22Rv1 (cell line): ENCODE measurements at regions not wholly inside any gene's neighbourhood (a gene's known extent, or its start where the extent isn't known, plus 50 kb on each side); places are given as distances from the start of the nearest gene placed in this dataset.

Experiments used
- H3K27ac ChIP-seq: fragments of 450-650 bp; 2 replicates; pipeline ENCODE4 v1.5.1; 2017
- CTCF ChIP-seq: fragments of 450-650 bp; IDR thresholded peaks from 2 replicates; pipeline ENCODE4 v1.5.1; 2017; ENCODE audit warnings: mild to moderate bottlenecking
- ZFX ChIP-seq: fragments of 450-650 bp; IDR thresholded peaks from 2 replicates; pipeline ENCODE4 v1.6.1; 2017; ENCODE audit warnings: antibody characterized with exemption, borderline replicate concordance

- TF ChIP-seq ZFX, result no peak
- TF ChIP-seq CTCF, result no peak
- H3K27ac ChIP-seq, result peak overlapping the region; percentile 51
Measured at GRCh38 chr3:88321363-88322050, 171.7 kb downstream of the C3orf38 start.

GRCh38 chr3:88324788-88325187 is 175.0 kb downstream of the C3orf38 start:
- no peak overlapping the region for H3K27ac ChIP-seq
- TF ChIP-seq CTCF (no peak), ZFX (no peak)

GRCh38 chr3:88334187-88334868 is 184.6 kb downstream of the C3orf38 start:
- TF ChIP-seq ZFX (no peak), CTCF (no peak)
- no peak overlapping the region for H3K27ac ChIP-seq

- H3K27ac ChIP-seq, result no peak overlapping the region
- TF ChIP-seq CTCF (no peak), ZFX (no peak)
Measured at GRCh38 chr3:88336894-88337293, 187.1 kb downstream of the C3orf38 start.

GRCh38 chr3:88343264-88343663 is 193.5 kb downstream of the C3orf38 start:
- no peak overlapping the region for H3K27ac ChIP-seq
- TF ChIP-seq ZFX (no peak), CTCF (no peak)

GRCh38 chr3:88346643-88347042 is 196.9 kb downstream of the C3orf38 start:
- no peak overlapping the region for H3K27ac ChIP-seq
- TF ChIP-seq CTCF (no peak), ZFX (no peak)

GRCh38 chr3:88362428-88362827 is 212.7 kb downstream of the C3orf38 start:
- TF ChIP-seq CTCF (no peak), ZFX (no peak)
- no peak overlapping the region for H3K27ac ChIP-seq
